ENCODE measurements at regions not wholly inside any gene's neighbourhood (a gene's known extent, or its start where the extent isn't known, plus 50 kb on each side); places are given as distances from the start of the nearest gene placed in this dataset.

- H3K4me3 ChIP-seq (ENCODE audit: low read length in 3 of 3): no peak overlapping the region
- DNase-seq (no peak), FAIRE-seq (no peak)
- TF ChIP-seq, protein P1, sequence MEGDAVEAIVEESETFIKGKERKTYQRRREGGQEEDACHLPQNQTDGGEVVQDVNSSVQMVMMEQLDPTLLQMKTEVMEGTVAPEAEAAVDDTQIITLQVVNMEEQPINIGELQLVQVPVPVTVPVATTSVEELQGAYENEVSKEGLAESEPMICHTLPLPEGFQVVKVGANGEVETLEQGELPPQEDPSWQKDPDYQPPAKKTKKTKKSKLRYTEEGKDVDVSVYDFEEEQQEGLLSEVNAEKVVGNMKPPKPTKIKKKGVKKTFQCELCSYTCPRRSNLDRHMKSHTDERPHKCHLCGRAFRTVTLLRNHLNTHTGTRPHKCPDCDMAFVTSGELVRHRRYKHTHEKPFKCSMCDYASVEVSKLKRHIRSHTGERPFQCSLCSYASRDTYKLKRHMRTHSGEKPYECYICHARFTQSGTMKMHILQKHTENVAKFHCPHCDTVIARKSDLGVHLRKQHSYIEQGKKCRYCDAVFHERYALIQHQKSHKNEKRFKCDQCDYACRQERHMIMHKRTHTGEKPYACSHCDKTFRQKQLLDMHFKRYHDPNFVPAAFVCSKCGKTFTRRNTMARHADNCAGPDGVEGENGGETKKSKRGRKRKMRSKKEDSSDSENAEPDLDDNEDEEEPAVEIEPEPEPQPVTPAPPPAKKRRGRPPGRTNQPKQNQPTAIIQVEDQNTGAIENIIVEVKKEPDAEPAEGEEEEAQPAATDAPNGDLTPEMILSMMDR (IDR thresholded peaks at IDR 0.05; ENCODE audit: borderline replicate concordance, extremely low read depth, insufficient read depth): no peak
- no peaks in the 10 kb centered on the region for H3K4me1 ChIP-seq (ENCODE audit: control insufficient read depth in 2 of 3, insufficient read depth in 2 of 3, low read depth in 1 of 3, low read length in 3 of 3)
- H3K27ac ChIP-seq (ENCODE audit: low read depth in 2 of 2, low read length in 2 of 2): no peak overlapping the region
- H3K27me3 ChIP-seq (ENCODE audit: control insufficient read depth, insufficient read depth, low read length): no peaks in the 10 kb centered on the region
- H3K9ac ChIP-seq (ENCODE audit: low read length in 3 of 3): no peak overlapping the region
- H3K36me3 ChIP-seq (ENCODE audit: control insufficient read depth in 2 of 3, insufficient read depth in 3 of 3, low read length in 3 of 3): no peaks in the 10 kb centered on the region
- no peaks in the 10 kb centered on the region for H3K9me3 ChIP-seq (ENCODE audit: control insufficient read depth in 2 of 3, insufficient read depth in 1 of 3, low read length in 3 of 3)
- intact Hi-C loops (cut with DNase I): no loop called here
Measured at GRCh38 chr4:148827781-148828180, 385.6 kb upstream of the NR3C2 start.

DNA sequence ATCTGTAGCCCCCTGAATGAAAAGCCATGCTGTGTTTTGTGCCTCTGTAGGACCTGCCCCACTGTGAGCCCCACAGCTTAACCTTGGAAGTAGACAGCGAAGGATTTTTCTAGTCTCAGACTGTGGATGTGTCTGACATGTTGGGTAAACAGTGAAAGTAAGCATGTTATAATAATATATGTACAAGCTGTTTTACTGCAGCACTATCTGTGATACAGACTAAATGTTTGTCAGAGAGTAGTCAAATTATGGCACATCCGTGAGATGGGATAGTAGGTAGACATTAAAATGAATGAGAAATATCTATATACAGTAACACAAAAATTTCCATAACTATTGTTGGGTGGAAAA is 381.2 kb upstream of the NR3C2 start:
- H3K4me3 ChIP-seq (ENCODE audit: low read length in 3 of 3): no peak overlapping the region
- H3K9me3 ChIP-seq (ENCODE audit: control insufficient read depth in 2 of 3, insufficient read depth in 1 of 3, low read length in 3 of 3): no peaks in the 10 kb centered on the region
- TF ChIP-seq, protein P1 (IDR thresholded peaks at IDR 0.05; ENCODE audit: borderline replicate concordance, extremely low read depth, insufficient read depth): no peak
- H3K36me3 ChIP-seq (ENCODE audit: control insufficient read depth in 2 of 3, insufficient read depth in 3 of 3, low read length in 3 of 3): no peaks in the 10 kb centered on the region
- H3K4me1 ChIP-seq (ENCODE audit: control insufficient read depth in 2 of 3, insufficient read depth in 2 of 3, low read depth in 1 of 3, low read length in 3 of 3): no peaks in the 10 kb centered on the region
- H3K27ac ChIP-seq (ENCODE audit: low read depth in 2 of 2, low read length in 2 of 2): no peak overlapping the region
- intact Hi-C loops (cut with DNase I): no loop called here
- H3K27me3 ChIP-seq (ENCODE audit: control insufficient read depth, insufficient read depth, low read length): no peaks in the 10 kb centered on the region
- no peak overlapping the region for H3K9ac ChIP-seq (ENCODE audit: low read length in 3 of 3)
- DNase-seq: no peak
- no peak for FAIRE-seq

DNA sequence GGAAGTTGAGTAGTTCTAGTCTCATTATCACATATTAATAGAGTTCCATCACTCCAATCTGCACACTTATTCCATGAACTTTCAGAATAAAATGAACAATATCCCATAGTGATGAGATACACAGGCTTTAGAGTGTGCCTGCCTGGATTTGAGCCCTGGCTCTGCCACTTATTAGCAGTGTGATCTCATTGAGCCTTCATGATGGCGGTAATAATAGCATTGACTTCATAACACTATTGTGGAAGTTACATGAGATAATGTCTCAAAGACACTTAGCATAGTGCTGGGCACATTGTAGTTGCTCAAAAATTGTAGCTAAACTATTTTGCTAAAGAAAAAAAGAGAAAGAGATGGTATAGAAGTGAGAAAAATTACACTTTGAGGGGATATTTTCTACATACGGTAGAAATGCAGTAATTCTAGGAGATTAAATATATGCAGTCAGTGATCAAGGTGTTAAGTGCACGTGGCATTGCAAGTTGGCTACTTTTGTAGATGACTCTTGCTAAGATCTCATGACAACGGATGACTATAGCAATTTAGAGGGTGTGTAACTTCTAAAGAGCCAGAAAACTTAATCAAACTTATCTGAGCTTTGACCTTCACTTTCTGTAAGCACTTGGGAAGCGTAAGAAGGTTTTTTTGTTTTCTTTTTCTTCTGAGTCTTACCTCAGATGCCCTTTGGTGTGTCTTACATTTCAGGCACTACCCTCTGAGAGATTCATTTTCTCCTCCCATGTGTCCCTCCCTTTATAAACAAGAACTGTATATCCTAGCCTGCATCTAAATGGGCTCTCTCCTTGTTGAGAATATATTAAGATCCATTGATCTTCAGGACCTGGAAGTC is 380.6 kb upstream of the NR3C2 start:
- no peaks in the 10 kb centered on the region for H3K9me3 ChIP-seq (ENCODE audit: control insufficient read depth in 2 of 3, insufficient read depth in 1 of 3, low read length in 3 of 3)
- H3K27ac ChIP-seq (ENCODE audit: low read depth in 2 of 2, low read length in 2 of 2): no peak overlapping the region
- no peaks in the 10 kb centered on the region for H3K36me3 ChIP-seq (ENCODE audit: control insufficient read depth in 2 of 3, insufficient read depth in 3 of 3, low read length in 3 of 3)
- no peaks in the 10 kb centered on the region for H3K27me3 ChIP-seq (ENCODE audit: control insufficient read depth, insufficient read depth, low read length)
- H3K9ac ChIP-seq (ENCODE audit: low read length in 3 of 3): no peak overlapping the region
- intact Hi-C loops (cut with DNase I): no loop called here
- TF ChIP-seq, protein P1 (IDR thresholded peaks at IDR 0.05; ENCODE audit: borderline replicate concordance, extremely low read depth, insufficient read depth): no peak
- H3K4me1 ChIP-seq (ENCODE audit: control insufficient read depth in 2 of 3, insufficient read depth in 2 of 3, low read depth in 1 of 3, low read length in 3 of 3): no peaks in the 10 kb centered on the region
- DNase-seq (peak in 1 of 5 donors; percentile 8), FAIRE-seq (no peak)
- no peak overlapping the region for H3K4me3 ChIP-seq (ENCODE audit: low read length in 3 of 3)
